DLD1 (cell line): ENCODE measurements at regions not wholly inside any gene's neighbourhood (a gene's known extent, or its start where the extent isn't known, plus 50 kb on each side); places are given as distances from the start of the nearest gene placed in this dataset.

Experiments used
- in situ Hi-C: cut with HindIII; loops from 2 replicates; pipeline ENCODE4 v1.10.0; 2017; ENCODE audit warnings: low sequenced_read_pairs

GRCh38 chr1:29485096-29485925, 249.0 kb downstream of the PTPRU start:
- in situ Hi-C loops: no loop called here

DNA sequence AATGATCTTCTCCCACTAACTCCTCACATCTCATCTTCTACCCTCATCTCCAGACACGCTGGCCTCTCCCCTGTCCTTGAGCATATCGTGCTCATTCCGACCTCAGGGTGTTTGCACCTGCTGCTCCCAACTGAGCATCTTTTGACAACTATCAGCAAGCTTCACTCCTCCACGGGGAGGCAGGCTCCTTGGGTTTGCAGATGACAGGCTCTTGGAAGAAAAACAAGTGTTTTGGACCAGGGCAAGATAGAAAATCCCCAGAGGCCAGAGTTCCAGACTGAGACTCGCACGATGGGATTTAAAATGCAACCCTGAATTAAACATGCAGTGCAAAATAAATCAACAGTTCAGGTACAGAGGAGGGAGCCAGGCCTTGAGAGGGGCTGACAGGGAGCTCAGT, 246.7 kb downstream of the PTPRU start:
- in situ Hi-C loops: no loop called here

DNA sequence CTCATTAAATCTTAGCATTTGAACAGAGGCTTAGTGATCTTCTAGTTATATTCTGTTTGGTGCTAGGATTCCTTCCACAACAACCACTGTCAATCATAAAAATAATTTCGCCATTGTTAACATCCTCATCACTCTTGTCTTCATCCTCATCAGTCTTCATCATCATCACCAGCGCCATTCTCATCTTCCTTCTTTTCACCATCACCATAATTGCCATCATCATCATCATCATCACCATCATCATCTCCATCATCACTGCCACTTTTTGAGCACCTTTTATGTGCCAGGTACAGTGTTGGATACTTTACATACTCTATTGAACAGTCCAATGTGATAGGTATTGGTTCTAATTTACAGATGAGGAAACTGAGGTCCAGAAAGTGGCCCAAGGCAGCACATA, 245.7 kb downstream of the PTPRU start:
- in situ Hi-C loops: no loop called here

DNA sequence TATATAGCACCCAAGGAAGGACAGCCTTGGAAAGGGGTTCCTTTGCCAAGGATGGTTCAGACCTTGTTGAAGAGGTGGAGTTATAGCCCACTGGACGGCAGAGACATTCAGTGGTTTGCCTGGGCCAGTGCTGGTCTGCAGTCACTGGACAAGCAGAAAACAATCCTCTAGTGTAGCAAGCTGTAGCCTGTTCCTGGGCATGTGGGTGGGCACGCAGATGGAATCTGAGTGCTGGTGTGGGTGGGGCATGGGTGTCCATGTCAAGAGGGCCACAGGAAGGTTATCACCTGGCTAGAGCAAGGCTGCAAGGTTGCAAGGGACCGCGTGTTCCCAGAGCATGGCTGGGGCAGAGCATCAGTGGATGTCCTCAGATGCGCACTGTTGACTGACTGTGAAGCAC, 244.7 kb downstream of the PTPRU start:
- in situ Hi-C loops: no loop called here

GRCh38 chr1:29478879-29479278, 242.6 kb downstream of the PTPRU start:
- in situ Hi-C loops: no loop called here

DNA sequence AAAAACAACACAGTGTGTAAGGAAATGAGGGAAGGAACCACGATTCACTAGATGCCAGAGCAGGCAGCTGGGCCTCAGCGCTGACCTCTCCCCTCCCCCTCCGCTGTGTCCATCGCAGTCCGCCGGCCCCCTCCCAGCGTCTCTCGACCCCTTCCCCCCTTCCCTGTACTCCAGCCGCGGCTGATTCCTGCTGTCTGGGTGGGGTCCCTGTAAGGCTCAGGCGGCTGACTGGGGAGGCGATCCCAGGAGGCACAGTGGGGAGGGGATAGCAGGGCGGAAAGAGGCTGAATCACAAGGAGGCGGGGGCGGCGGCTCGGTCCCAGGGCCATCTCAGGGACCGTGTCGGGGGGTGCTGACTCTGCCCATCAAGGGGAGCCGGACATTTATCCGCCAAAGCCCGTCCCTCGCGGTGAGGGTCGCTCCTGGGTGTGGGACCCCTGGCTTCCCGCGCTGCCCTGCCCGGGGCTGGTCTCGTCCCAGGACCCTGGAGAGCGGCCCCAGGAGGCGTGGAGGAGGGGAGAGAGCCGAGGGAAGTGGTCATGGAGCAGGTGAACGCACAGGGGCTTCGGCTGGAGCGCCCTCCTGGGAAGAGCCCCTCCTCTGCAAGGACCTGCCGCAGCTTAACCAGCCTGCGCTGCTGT, 241.9 kb downstream of the PTPRU start:
- in situ Hi-C loops: no loop called here

DNA sequence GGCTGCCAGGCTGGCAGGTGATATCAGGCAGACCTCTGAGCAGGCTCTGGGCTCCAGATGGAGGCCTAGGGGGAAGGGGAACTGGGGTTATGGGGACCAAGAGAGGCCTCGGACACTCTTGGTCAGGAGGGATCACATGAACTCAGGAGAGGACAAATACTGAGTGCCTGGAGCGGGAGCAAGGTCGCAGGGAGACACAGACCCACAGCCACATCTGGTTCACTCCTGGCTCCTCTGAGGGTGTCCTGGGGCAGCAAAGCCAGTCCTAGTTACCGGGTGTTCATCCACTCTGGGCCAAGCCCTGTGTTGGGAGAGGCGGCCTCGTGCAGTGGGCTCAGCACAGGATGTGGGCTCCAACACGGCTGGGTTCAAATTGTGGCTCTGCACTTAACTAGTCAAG, 239.0 kb downstream of the PTPRU start:
- in situ Hi-C loops: no loop called here

DNA sequence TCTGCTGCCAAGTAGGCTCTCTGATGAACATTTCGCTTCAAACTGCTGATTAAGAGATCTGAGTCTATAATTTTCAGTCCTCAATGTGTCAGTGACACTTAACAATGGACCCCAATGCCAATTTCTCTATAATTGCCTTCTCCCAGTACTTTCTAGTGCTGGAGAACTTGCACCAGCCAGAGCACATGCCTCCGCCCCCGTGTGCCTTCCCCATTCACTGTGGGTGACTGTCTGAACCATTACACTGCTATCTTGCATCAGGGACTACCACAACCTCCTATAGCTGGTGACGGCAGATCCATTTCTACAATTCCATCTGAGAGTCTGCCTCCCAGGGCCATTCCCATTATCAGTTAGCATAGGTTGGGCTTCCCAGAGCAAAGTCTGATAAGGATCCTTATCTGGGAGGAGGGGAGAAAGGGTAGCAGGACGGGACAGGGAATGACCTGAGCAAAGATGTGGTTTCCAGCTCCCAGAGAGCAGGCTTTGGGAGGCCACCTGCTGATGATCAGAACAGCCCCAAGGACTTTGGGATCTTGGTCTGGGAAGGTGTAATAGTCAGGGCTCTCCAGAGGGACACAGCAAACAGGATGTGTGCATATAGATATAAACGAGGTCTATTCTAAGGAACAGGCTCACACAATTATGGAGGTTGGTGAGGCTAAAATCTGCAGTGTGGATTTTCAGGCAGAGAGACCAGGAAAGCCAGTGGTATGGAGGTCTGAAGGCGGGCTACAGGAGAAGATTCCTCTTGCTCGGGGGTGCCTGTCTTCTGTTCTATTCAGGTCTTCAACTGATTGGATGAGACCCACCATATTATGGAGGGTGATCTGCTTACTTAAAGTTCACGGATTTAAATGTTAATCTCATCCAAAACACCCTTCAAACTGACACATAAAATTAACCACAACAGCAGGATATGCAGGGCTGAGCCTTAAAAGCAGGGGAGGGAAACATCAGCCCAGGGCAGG, 238.2 kb downstream of the PTPRU start:
- in situ Hi-C loops: no loop called here

GRCh38 chr1:29473161-29473855, 237.0 kb downstream of the PTPRU start:
- in situ Hi-C loops: no loop called here

- in situ Hi-C loops: no loop called here
These were observed 235.4 kb downstream of the PTPRU start for GRCh38 chr1:29471487-29472313.

DNA sequence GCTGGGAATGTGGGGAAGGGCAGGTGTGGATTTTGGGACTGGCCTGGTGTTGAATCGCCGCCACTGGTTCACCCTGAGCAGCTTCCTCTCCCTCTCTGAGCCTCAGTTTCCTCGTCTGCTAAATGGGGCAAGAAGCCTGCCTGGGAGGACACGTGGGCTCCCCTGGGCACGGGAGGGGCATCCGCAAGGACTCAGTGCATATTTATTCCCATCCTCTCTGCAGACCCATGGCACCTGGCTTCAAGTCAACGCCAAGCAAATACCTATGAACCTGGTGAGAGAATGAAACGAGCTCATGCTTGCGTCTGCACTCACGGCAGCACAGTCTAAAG, 234.4 kb downstream of the PTPRU start:
- in situ Hi-C loops: no loop called here

- in situ Hi-C loops: no loop called here
These were observed 233.9 kb downstream of the PTPRU start for GRCh38 chr1:29470087-29470787.

GRCh38 chr1:29469457-29469856, 233.1 kb downstream of the PTPRU start:
- in situ Hi-C loops: no loop called here

DNA sequence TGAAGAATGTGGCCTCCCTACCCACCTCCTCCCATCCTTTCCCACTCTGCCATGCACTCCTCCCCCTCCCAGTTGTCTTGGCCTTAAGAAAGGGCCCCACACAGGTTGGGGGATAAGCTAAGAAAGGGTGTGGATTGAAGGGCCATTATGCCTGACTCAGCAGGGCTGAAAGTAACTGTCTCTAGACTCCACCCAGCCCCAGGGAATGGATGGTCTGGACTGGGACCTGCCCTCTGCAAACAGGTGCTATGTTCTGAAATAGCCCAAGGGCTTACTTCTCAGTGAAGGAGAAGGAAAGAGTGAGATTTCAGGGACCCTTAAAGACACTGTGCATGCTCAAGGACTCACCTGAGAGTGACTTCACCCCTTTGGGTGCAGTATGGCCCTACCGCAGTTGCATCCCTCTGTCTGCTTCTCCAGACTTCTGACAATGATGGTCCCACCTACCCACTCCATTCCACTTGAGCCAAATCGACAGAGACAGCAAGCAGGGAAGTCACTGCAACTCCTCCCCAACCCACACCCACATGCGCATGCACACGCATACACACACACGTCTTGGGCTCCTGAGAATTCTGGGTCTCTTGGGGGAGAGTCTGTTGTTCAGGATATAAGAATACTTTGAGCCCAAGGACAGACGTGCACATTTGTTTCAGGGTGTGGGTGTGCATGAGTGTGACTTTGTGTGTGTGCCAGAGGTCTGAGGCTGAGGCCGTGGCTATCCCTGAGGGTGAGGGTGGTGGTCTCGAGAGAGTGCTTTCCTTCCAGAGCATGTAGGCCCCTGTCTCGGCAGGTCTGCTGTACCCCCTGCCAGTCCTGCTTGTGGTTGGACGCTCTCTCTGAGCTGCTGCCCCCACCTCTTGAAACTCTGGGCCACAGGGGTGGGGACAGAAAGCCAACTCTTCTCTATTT, 231.9 kb downstream of the PTPRU start:
- in situ Hi-C loops: no loop called here

GRCh38 chr1:29466258-29466657, 229.9 kb downstream of the PTPRU start:
- in situ Hi-C loops: no loop called here

DNA sequence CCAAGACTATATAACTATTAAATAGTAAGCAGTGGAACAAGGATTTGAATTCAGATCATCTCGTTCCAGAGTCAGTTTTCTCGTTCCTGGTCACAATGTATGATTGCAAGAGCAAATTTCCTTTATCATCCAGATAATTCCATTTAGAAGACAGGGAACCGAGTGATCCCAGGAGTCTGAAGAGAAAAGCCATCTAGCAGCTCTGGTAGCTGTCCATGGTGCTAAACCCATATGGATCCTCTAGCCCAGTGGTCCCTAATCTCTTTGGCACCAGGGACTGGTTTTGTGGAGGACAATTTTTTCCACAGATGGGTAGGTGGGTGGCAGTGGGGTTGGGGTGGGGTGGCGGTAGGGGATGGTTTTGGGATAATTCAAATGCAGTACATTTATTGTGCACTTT, 229.4 kb downstream of the PTPRU start:
- in situ Hi-C loops: no loop called here

DNA sequence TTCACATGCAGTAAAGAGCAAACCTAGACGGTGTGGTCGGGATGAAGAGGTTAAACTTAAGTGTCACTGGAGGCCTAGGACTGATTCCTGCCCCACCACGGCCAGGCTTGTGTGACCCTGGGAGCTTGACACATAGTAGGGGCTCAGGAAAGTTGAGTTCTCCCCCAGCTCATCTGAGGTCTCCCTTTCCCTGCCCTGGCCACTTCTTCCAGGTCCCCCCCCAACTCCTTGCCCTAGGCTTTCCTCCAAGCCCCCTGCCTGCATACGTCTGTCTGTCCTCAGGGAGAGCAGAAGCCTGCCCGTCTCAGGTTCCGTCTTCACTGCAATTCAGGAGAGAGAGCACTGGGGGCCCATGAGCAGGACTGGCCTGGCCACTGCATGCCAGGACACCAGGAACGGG, 225.8 kb downstream of the PTPRU start:
- in situ Hi-C loops: no loop called here

- in situ Hi-C loops: no loop called here
These were observed 224.9 kb downstream of the PTPRU start for GRCh38 chr1:29461115-29461739.
